ENCODE measurements at regions not wholly inside any gene's neighbourhood (a gene's known extent, or its start where the extent isn't known, plus 50 kb on each side); places are given as distances from the start of the nearest gene placed in this dataset.

- Mint-ChIP-seq H3K4me3 (no peak overlapping the region), H3K36me3 (peaks cover 0 to 8% (median 0%) of the 10 kb centered on the region in 3 donors), H3K27ac (no peak overlapping the region), H3K4me1 (no peaks in the 10 kb centered on the region), H3K9me3 (peaks cover 2 to 36% (median 15%) of the 10 kb centered on the region in 9 donors), H3K27me3 (no peaks in the 10 kb centered on the region)
- DNase-seq (no peak), ATAC-seq (no peak)
- POLR2A ChIA-PET = no interaction called here
Measured at GRCh38 chr2:51484605-51485004, 452.7 kb upstream of the NRXN1 start.

DNA sequence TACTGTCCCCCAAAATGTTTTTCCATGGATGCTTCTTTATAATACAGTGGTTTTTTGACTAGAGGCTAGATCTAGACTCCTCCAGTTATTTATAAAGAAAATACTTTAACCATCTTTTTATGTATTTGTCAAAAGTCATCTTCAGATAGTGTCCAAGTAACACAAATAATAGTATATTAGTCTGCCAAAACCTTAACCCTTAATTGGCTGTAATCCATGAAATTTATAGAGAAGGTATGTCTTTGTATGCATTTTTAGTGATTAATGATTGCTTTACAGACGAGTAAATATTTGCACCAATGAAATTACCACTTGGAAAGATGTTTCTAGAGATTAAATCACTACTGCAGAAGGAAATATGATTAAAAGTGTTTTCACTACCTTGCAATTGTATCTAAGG lies 451.8 kb upstream of the NRXN1 start:
- Mint-ChIP-seq H3K27ac (no peak overlapping the region), H3K4me3 (no peak overlapping the region), H3K27me3 (no peaks in the 10 kb centered on the region), H3K36me3 (peaks cover 0 to 8% (median 0%) of the 10 kb centered on the region in 3 donors), H3K4me1 (no peaks in the 10 kb centered on the region), H3K9me3 (peaks cover 2 to 35% (median 15%) of the 10 kb centered on the region in 9 donors)
- POLR2A ChIA-PET = no interaction called here
- DNase-seq (no peak), ATAC-seq (no peak)

- Mint-ChIP-seq H3K27ac (no peak overlapping the region), H3K9me3 (peaks cover 0 to 25% (median 8%) of the 10 kb centered on the region in 9 donors), H3K4me3 (no peak overlapping the region), H3K4me1 (no peaks in the 10 kb centered on the region), H3K36me3 (no peaks in the 10 kb centered on the region), H3K27me3 (no peaks in the 10 kb centered on the region)
- POLR2A ChIA-PET = no interaction called here
- ATAC-seq = no peak
- no peak for DNase-seq
Measured at GRCh38 chr2:51472783-51473182, 440.9 kb upstream of the NRXN1 start.

DNA sequence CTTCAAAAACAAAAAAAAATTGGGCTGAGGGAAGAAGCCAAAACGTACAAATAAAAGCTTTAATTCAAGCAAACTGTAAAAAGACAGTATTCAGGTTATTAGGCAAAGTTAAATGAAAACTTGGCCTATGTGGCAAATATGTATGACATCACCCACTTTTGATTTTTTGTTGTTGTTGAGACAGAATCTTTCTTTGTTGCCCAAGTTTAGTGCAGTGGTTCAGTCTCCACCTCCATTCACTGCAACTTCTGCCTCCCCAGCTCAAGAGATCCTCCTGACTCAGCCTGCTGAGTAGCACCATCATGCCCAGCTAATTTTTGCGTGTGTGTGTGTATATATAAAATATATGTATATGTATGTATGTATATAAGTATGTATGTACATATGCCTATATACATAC lies 440.4 kb upstream of the NRXN1 start:
- no peak overlapping the region for H3K27ac Mint-ChIP-seq
- H3K9me3 Mint-ChIP-seq = peaks cover 0 to 25% (median 7%) of the 10 kb centered on the region in 9 donors
- POLR2A ChIA-PET = no interaction called here
- ATAC-seq (no peak), DNase-seq (no peak)
- H3K4me3 Mint-ChIP-seq = no peak overlapping the region
- no peaks in the 10 kb centered on the region for H3K27me3 Mint-ChIP-seq
- no peaks in the 10 kb centered on the region for H3K36me3 Mint-ChIP-seq
- H3K4me1 Mint-ChIP-seq = no peaks in the 10 kb centered on the region

GRCh38 chr2:51469102-51469501 lies 437.2 kb upstream of the NRXN1 start:
- Mint-ChIP-seq H3K27ac (no peak overlapping the region), H3K9me3 (peaks cover 0 to 25% (median 5%) of the 10 kb centered on the region in 9 donors), H3K27me3 (no peaks in the 10 kb centered on the region), H3K4me3 (no peak overlapping the region), H3K36me3 (no peaks in the 10 kb centered on the region), H3K4me1 (no peaks in the 10 kb centered on the region)
- POLR2A ChIA-PET = no interaction called here
- ATAC-seq (no peak), DNase-seq (no peak)

GRCh38 chr2:51465326-51465725 lies 433.4 kb upstream of the NRXN1 start:
- Mint-ChIP-seq H3K27ac (no peak overlapping the region), H3K4me3 (no peak overlapping the region), H3K27me3 (no peaks in the 10 kb centered on the region), H3K9me3 (peaks cover 0 to 19% (median 7%) of the 10 kb centered on the region in 9 donors), H3K4me1 (no peaks in the 10 kb centered on the region), H3K36me3 (no peaks in the 10 kb centered on the region)
- ATAC-seq (no peak), DNase-seq (no peak)
- POLR2A ChIA-PET = no interaction called here

GRCh38 chr2:51454177-51454576 lies 422.2 kb upstream of the NRXN1 start:
- Mint-ChIP-seq H3K27me3 (no peaks in the 10 kb centered on the region), H3K36me3 (no peaks in the 10 kb centered on the region), H3K4me1 (peaks cover 0 to 2% (median 0%) of the 10 kb centered on the region in 4 donors), H3K9me3 (peaks cover 4 to 44% (median 21%) of the 10 kb centered on the region in 9 donors), H3K27ac (no peak overlapping the region), H3K4me3 (no peak overlapping the region)
- POLR2A ChIA-PET = no interaction called here
- ATAC-seq = no peak
- no peak for DNase-seq

GRCh38 chr2:51448911-51449310 lies 417.0 kb upstream of the NRXN1 start:
- peaks cover 6 to 38% (median 16%) of the 10 kb centered on the region in 9 donors for H3K9me3 Mint-ChIP-seq

GRCh38 chr2:51441786-51442185 lies 409.9 kb upstream of the NRXN1 start:
- POLR2A ChIA-PET = no interaction called here
- DNase-seq (no peak), ATAC-seq (no peak)
- peaks cover 0 to 1% (median 0%) of the 10 kb centered on the region in 3 donors for H3K36me3 Mint-ChIP-seq
- H3K27ac Mint-ChIP-seq = no peak overlapping the region
- no peaks in the 10 kb centered on the region for H3K4me1 Mint-ChIP-seq
- no peaks in the 10 kb centered on the region for H3K27me3 Mint-ChIP-seq
- H3K9me3 Mint-ChIP-seq = peaks cover 0 to 13% (median 4%) of the 10 kb centered on the region in 9 donors
- no peak overlapping the region for H3K4me3 Mint-ChIP-seq

More at GRCh38 chr2:51448911-51449310, 417.0 kb upstream of the NRXN1 start:
- no peak for DNase-seq
- Mint-ChIP-seq H3K4me3 (no peak overlapping the region), H3K36me3 (peaks cover 0 to 3% (median 0%) of the 10 kb centered on the region in 3 donors), H3K27ac (no peak overlapping the region), H3K4me1 (peaks cover 0 to 2% (median 0%) of the 10 kb centered on the region in 4 donors), H3K27me3 (no peaks in the 10 kb centered on the region)
- POLR2A ChIA-PET = no interaction called here
- ATAC-seq = no peak

DNA sequence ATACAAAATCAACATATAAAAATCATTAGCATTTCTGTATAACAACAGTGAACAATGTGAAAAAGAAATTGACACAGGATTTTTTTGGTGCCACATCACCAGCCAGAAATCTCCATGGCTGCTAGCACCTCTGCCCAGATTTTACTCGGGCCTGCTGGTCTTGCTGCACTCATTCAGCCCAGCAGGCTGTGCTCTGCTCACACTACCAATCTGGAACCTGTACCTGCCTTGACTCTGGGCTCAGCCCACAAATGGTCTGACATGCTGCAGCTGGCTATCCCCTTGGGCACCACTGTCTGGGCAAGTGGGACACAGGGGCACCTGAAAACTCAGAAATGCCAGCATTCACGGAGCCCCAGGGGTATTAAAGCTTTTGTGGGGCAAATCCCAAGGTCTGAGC lies 392.5 kb upstream of the NRXN1 start:
- ATAC-seq (no peak), DNase-seq (no peak)
- Mint-ChIP-seq H3K9me3 (peaks cover 0 to 39% (median 15%) of the 10 kb centered on the region in 9 donors), H3K27ac (no peak overlapping the region), H3K27me3 (no peaks in the 10 kb centered on the region), H3K36me3 (peaks cover 0 to 7% (median 0%) of the 10 kb centered on the region in 3 donors), H3K4me1 (no peaks in the 10 kb centered on the region), H3K4me3 (no peak overlapping the region)
- POLR2A ChIA-PET = no interaction called here

DNA sequence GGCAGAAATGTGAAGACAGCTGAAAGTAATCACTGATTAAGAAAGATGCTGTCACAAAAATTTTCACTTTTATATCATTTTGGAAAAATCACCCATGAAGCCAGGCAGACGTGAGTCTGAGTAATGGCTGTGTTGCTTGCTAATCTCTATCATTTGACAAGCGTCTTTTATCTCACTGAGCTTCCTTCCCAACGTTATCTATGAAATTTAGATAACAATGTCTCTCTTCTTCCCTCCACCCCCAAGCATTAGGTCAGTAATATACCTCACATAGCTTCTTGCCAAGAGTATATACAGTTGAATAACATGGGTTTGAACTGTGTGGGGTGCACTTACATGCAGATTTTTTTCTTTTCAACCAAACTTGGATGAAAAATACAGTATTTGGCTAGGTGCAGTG lies 388.6 kb upstream of the NRXN1 start:
- no peak for ATAC-seq
- Mint-ChIP-seq H3K27me3 (no peaks in the 10 kb centered on the region), H3K9me3 (peaks cover 2 to 28% (median 10%) of the 10 kb centered on the region in 9 donors), H3K36me3 (no peaks in the 10 kb centered on the region), H3K4me3 (no peak overlapping the region), H3K4me1 (no peaks in the 10 kb centered on the region), H3K27ac (no peak overlapping the region)
- POLR2A ChIA-PET = no interaction called here
- no peak for DNase-seq

DNA sequence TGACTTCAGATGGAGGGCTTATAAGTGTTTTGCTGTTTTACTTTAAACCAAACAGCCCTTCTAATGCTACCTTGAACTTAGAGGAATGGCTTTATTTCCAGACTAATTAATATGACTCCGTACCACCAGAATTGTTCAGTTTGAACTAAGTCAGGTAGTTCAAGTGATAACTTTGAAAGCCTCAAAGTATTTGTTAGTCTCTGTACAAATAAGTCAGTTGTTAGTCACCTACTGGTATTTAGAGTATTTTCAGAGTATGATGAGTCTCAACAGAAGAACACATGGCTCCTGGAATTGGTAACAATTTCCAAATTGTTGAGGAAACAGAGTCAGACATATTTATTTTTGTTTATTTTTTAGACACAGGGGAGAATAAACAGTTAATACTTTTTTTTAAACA lies 381.8 kb upstream of the NRXN1 start:
- ATAC-seq (no peak), DNase-seq (no peak)
- Mint-ChIP-seq H3K4me3 (no peak overlapping the region), H3K4me1 (no peaks in the 10 kb centered on the region), H3K27me3 (no peaks in the 10 kb centered on the region), H3K9me3 (peaks cover 2 to 23% (median 14%) of the 10 kb centered on the region in 9 donors), H3K27ac (no peak overlapping the region), H3K36me3 (no peaks in the 10 kb centered on the region)
- POLR2A ChIA-PET = no interaction called here

DNA sequence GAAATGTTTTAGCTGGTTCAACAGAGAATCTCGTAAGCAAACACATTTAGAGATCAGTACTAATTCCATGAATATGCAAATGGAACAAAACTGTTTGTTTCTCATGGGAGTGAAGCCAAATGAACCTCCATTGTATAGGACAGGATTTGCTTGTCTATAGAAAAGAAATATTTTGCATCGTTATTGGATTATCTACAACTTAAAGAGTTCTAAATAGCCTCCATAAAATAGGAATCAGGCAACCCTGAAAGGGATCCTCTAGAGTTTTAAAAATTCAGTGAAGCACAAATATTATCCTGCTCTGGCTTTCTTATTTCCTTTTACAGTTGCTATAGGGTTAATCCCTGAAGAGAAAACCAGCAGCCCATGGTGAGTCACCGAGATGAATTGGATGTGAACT lies 378.4 kb upstream of the NRXN1 start:
- Mint-ChIP-seq H3K4me1 (no peaks in the 10 kb centered on the region), H3K27me3 (no peaks in the 10 kb centered on the region), H3K36me3 (no peaks in the 10 kb centered on the region), H3K27ac (no peak overlapping the region), H3K4me3 (no peak overlapping the region), H3K9me3 (peaks cover 0 to 16% (median 5%) of the 10 kb centered on the region in 9 donors)
- no peak for DNase-seq
- no peak for ATAC-seq
- POLR2A ChIA-PET = no interaction called here

GRCh38 chr2:51409920-51410319 lies 378.0 kb upstream of the NRXN1 start:
- Mint-ChIP-seq H3K4me3 (no peak overlapping the region), H3K27ac (no peak overlapping the region), H3K4me1 (no peaks in the 10 kb centered on the region), H3K9me3 (peaks cover 0 to 16% (median 5%) of the 10 kb centered on the region in 9 donors), H3K27me3 (no peaks in the 10 kb centered on the region), H3K36me3 (no peaks in the 10 kb centered on the region)
- DNase-seq (no peak), ATAC-seq (no peak)
- POLR2A ChIA-PET = no interaction called here

Data from naive thymus-derived CD8-positive, alpha-beta T cell (primary cell).